WTC11 (cell line): ENCODE measurements at regions not wholly inside any gene's neighbourhood (a gene's known extent, or its start where the extent isn't known, plus 50 kb on each side); places are given as distances from the start of the nearest gene placed in this dataset.
A peak's percentile ranks its signal among the peaks of the same experiment; 100 is the strongest.

Experiments used
- ATAC-seq: fragments of 200-7000 bp; cut with Tn5 transposase; 2 replicates; pipeline ENCODE4 v1.10.0; 2021; ENCODE audit warnings: mild to moderate bottlenecking, moderate library complexity
- CTCF ChIA-PET: fragments of 300-600 bp; sonication (Branson Sonifier 250); formaldehyde crosslinking; loops from one replicate; lab custom pipeline; 2021; ENCODE audit warnings: antibody characterized with exemption; lab: Charles Lee
- POLR2A ChIA-PET: fragments of 350-600 bp; sonication (Branson Sonifier 250); formaldehyde crosslinking; loops from one replicate; lab custom pipeline; 2021; ENCODE audit warnings: antibody characterized with exemption; lab: Charles Lee
- DNase-seq: peaks from one replicate; pipeline ENCODE4 v3.0.0; 2021; ENCODE audit warnings: low spot score
- H3K27ac Mint-ChIP-seq: 2 replicates; pipeline ENCODE4 v1.8.0; 2021; ENCODE audit warnings: mixed read lengths
- H3K27me3 Mint-ChIP-seq: 2 replicates; pipeline ENCODE4 v1.8.0; 2021; ENCODE audit warnings: low read depth, mild to moderate bottlenecking, moderate library complexity, mixed read lengths
- H3K36me3 Mint-ChIP-seq: 2 replicates; pipeline ENCODE4 v1.8.0; 2021; ENCODE audit warnings: mixed read lengths
- H3K4me1 Mint-ChIP-seq: 2 replicates; pipeline ENCODE4 v1.8.0; 2022; ENCODE audit warnings: mixed read lengths
- H3K4me3 Mint-ChIP-seq: 2 replicates; pipeline ENCODE4 v1.8.0; 2021; ENCODE audit warnings: mild to moderate bottlenecking, moderate library complexity, mixed read lengths
- H3K9me3 Mint-ChIP-seq: 2 replicates; pipeline ENCODE4 v1.8.0; 2021; ENCODE audit warnings: mixed read lengths
- ATF1 ChIP-seq: sonication (generic); formaldehyde crosslinking; IDR thresholded peaks from 2 replicates; pipeline ENCODE4 v1.8.1; 2023; ENCODE audit warnings: mild to moderate bottlenecking, moderate library complexity, missing genetic modification reagents
- ATF2 ChIP-seq: sonication (generic); formaldehyde crosslinking; IDR thresholded peaks from 2 replicates; pipeline ENCODE4 v1.8.1; 2022; ENCODE audit warnings: low read depth, missing genetic modification reagents, borderline replicate concordance
- CTCF ChIP-seq: fragments of 200-600 bp; IDR thresholded peaks from 2 replicates; pipeline ENCODE4 v1.8.0; 2022; ENCODE audit warnings: antibody characterized with exemption
- ELF4 ChIP-seq: sonication (generic); formaldehyde crosslinking; IDR thresholded peaks from 2 replicates; pipeline ENCODE4 v1.8.1; 2022; ENCODE audit warnings: low read depth, mild to moderate bottlenecking, moderate library complexity, missing genetic modification reagents
- ETV6 ChIP-seq: sonication (generic); formaldehyde crosslinking; IDR thresholded peaks from 2 replicates; pipeline ENCODE4 v1.8.1; 2022; ENCODE audit warnings: mild to moderate bottlenecking, missing genetic modification reagents
- GABPB1 ChIP-seq: sonication (generic); formaldehyde crosslinking; IDR thresholded peaks from 2 replicates; pipeline ENCODE4 v1.8.1; 2023; ENCODE audit warnings: mild to moderate bottlenecking, missing genetic modification reagents
- HMGA2 ChIP-seq: fragments of 250-450 bp; sonication (Bioruptor Pico); IDR thresholded peaks from 2 replicates; pipeline ENCODE4 v1.4.0; 2021; ENCODE audit warnings: mild to moderate bottlenecking, moderate library complexity
- IRF2 ChIP-seq: sonication (generic); formaldehyde crosslinking; IDR thresholded peaks from 2 replicates; pipeline ENCODE4 v1.8.0; 2022; ENCODE audit warnings: low read depth, missing genetic modification reagents, borderline replicate concordance
- JUN ChIP-seq: sonication (generic); formaldehyde crosslinking; IDR thresholded peaks from 2 replicates; pipeline ENCODE4 v1.8.0; 2023; ENCODE audit warnings: mild to moderate bottlenecking, missing genetic modification reagents
- KAT7 ChIP-seq: sonication (generic); formaldehyde crosslinking; IDR thresholded peaks from 2 replicates; pipeline ENCODE4 v1.8.1; 2023; ENCODE audit warnings: missing genetic modification reagents, mild to moderate bottlenecking, borderline replicate concordance
- MLX ChIP-seq: sonication (generic); formaldehyde crosslinking; IDR thresholded peaks from 2 replicates; pipeline ENCODE4 v1.8.1; 2023; ENCODE audit warnings: mild to moderate bottlenecking, missing genetic modification reagents, moderate library complexity
- NR3C1 ChIP-seq: sonication (generic); formaldehyde crosslinking; conservative IDR thresholded peaks from 2 replicates; pipeline ENCODE4 v1.8.1; 2023; ENCODE audit warnings: low read depth, mild to moderate bottlenecking, missing genetic modification reagents
- OVOL2 ChIP-seq: fragments of 250-450 bp; sonication (Bioruptor Pico); IDR thresholded peaks from 2 replicates; pipeline ENCODE4 v1.9.0; 2021; ENCODE audit warnings: mild to moderate bottlenecking, borderline replicate concordance
- SOX15 ChIP-seq: fragments of 250-450 bp; sonication (Bioruptor Pico); IDR thresholded peaks from 2 replicates; pipeline ENCODE4 v1.9.0; 2021; ENCODE audit warnings: mild to moderate bottlenecking
- TEAD1 ChIP-seq: sonication (generic); formaldehyde crosslinking; IDR thresholded peaks from 2 replicates; pipeline ENCODE4 v1.8.0; 2022; ENCODE audit warnings: mild to moderate bottlenecking, missing genetic modification reagents
- USF1 ChIP-seq: sonication (generic); formaldehyde crosslinking; IDR thresholded peaks from 2 replicates; pipeline ENCODE4 v1.8.0; 2022; ENCODE audit warnings: mild to moderate bottlenecking, missing genetic modification reagents
- ZNF317 ChIP-seq: sonication (generic); formaldehyde crosslinking; IDR thresholded peaks from 2 replicates; pipeline ENCODE4 v1.8.1; 2023; ENCODE audit warnings: low read depth, mild to moderate bottlenecking, moderate library complexity, missing genetic modification reagents, borderline replicate concordance
- ZNF532 ChIP-seq: fragments of 250-450 bp; sonication (Bioruptor Pico); IDR thresholded peaks from 2 replicates; pipeline ENCODE4 v1.9.0; 2021; ENCODE audit warnings: mild to moderate bottlenecking, borderline replicate concordance

- Mint-ChIP-seq H3K9me3 (no peaks in the 10 kb centered on the region), H3K36me3 (no peaks in the 10 kb centered on the region), H3K4me1 (peaks cover 14% of the 10 kb centered on the region), H3K4me3 (no peak overlapping the region), H3K27ac (no peak overlapping the region), H3K27me3 (no peaks in the 10 kb centered on the region)
- POLR2A ChIA-PET, result interaction anchor here (1.0 kb wide), 1 partner anchor 143 kb away, joined by 3 read pairs; no protein-coding TSS in a partner anchor
- CTCF ChIA-PET, result interaction anchor here (0.8 to 2.3 kb wide), 9 partner anchors 11 to 318 kb away, joined by 3 to 40 read pairs (median 4); no protein-coding TSS in a partner anchor
- TF ChIP-seq CTCF (peak; percentile 88), ATF1 (CRISPR knock-in tag) (no peak), USF1 (CRISPR knock-in tag) (no peak), SOX15 (no peak), ZNF532 (no peak), ELF4 (CRISPR knock-in tag) (no peak), ATF2 (CRISPR knock-in tag) (no peak), KAT7 (CRISPR knock-in tag) (no peak)
- ATAC-seq, result peak; percentile 75
- DNase-seq, result no peak
Measured at GRCh38 chr1:221435504-221435904, 306.4 kb downstream of the DUSP10 start.

GRCh38 chr1:221437171-221437570, 304.7 kb downstream of the DUSP10 start:
- Mint-ChIP-seq H3K27ac (no peak overlapping the region), H3K9me3 (no peaks in the 10 kb centered on the region), H3K27me3 (no peaks in the 10 kb centered on the region), H3K4me1 (peaks cover 15% of the 10 kb centered on the region), H3K36me3 (no peaks in the 10 kb centered on the region), H3K4me3 (no peak overlapping the region)
- POLR2A ChIA-PET, result no interaction called here
- CTCF ChIA-PET, result no interaction called here
- ATAC-seq (no peak), DNase-seq (no peak)
- TF ChIP-seq NR3C1 (no peak), JUN (CRISPR knock-in tag) (no peak), GABPB1 (CRISPR knock-in tag) (no peak), ETV6 (CRISPR knock-in tag) (no peak), OVOL2 (CRISPR knock-in tag) (no peak), ZNF317 (CRISPR knock-in tag) (no peak), ZNF532 (no peak), IRF2 (CRISPR knock-in tag) (no peak), TEAD1 (CRISPR knock-in tag) (no peak), HMGA2 (CRISPR knock-in tag) (no peak), MLX (CRISPR knock-in tag) (no peak)
